WTC11 (cell line): ENCODE measurements at regions not wholly inside any gene's neighbourhood (a gene's known extent, or its start where the extent isn't known, plus 50 kb on each side); places are given as distances from the start of the nearest gene placed in this dataset.

Source experiments
- ETV6 ChIP-seq: sonication (generic); formaldehyde crosslinking; IDR thresholded peaks from 2 replicates; pipeline ENCODE4 v1.8.1; 2022; ENCODE audit warnings: mild to moderate bottlenecking, missing genetic modification reagents
- ZBTB21 ChIP-seq: sonication (generic); formaldehyde crosslinking; IDR thresholded peaks from 2 replicates; pipeline ENCODE4 v1.8.1; 2023; ENCODE audit warnings: mild to moderate bottlenecking, missing genetic modification reagents, borderline replicate concordance
- TF ChIP-seq, protein P1 (sequence below): fragments of 200-600 bp; IDR thresholded peaks from 2 replicates; pipeline ENCODE4 v1.8.0; 2022; ENCODE audit warnings: antibody characterized with exemption

DNA sequence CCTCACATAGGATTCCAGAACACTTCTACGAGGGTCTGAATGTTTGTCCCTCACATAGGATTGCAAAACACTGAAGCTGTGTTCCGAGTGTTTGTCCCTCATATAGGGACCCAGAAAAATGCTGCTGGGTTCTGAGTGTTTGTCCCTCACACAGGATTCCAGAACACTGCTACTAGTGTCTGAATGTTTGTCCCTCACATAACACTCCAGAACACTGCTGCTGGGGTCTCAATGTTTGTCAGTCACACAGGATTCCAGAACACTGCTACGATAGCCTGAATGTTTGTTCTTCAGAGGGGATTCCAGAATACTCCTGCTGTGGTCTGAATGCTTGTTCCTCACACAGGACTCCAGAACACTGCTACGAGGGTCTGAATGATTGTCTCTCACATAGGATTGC, 218.7 kb downstream of the FOXD4L6 start:
- no peak for TF ChIP-seq ETV6
- TF ChIP-seq ZBTB21 (CRISPR knock-in tag): no peak
- TF ChIP-seq, protein P1, sequence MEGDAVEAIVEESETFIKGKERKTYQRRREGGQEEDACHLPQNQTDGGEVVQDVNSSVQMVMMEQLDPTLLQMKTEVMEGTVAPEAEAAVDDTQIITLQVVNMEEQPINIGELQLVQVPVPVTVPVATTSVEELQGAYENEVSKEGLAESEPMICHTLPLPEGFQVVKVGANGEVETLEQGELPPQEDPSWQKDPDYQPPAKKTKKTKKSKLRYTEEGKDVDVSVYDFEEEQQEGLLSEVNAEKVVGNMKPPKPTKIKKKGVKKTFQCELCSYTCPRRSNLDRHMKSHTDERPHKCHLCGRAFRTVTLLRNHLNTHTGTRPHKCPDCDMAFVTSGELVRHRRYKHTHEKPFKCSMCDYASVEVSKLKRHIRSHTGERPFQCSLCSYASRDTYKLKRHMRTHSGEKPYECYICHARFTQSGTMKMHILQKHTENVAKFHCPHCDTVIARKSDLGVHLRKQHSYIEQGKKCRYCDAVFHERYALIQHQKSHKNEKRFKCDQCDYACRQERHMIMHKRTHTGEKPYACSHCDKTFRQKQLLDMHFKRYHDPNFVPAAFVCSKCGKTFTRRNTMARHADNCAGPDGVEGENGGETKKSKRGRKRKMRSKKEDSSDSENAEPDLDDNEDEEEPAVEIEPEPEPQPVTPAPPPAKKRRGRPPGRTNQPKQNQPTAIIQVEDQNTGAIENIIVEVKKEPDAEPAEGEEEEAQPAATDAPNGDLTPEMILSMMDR: no peak
